HepG2 (cell line): ENCODE measurements at regions not wholly inside any gene's neighbourhood (a gene's known extent, or its start where the extent isn't known, plus 50 kb on each side); places are given as distances from the start of the nearest gene placed in this dataset.

Experiments
- BRCA1 ChIP-seq: sonication (generic); formaldehyde crosslinking; IDR thresholded peaks from 2 replicates; pipeline ENCODE4 v1.4.0; 2020; ENCODE audit warnings: missing genetic modification reagents
- CREM ChIP-seq, 2 experiments: sonication (generic) in 1 of 2; formaldehyde crosslinking in 1 of 2; IDR thresholded peaks; 2 replicates each; pipeline versions ENCODE4 v1.4.0 to v1.6.1; 2016 to 2020; ENCODE audit warnings: antibody characterized with exemption in 1 of 2, mild to moderate bottlenecking in 1 of 2, missing genetic modification reagents in 1 of 2
- FIP1L1 ChIP-seq: fragments of 200-400 bp; formaldehyde crosslinking; IDR thresholded peaks from 2 replicates; pipeline ENCODE4 v1.6.1; 2018; ENCODE audit warnings: low read depth, mild to moderate bottlenecking, low read length, moderate library complexity, borderline replicate concordance; ENCODE audit not compliant: insufficient read depth
- FOXA1 ChIP-seq, 2 experiments: fragments of 450-650 bp in 1 of 2; sonication (generic) in 1 of 2; formaldehyde crosslinking in 1 of 2; IDR thresholded peaks; 2 replicates each; pipeline versions ENCODE4 v1.4.0 to v1.6.1; 2016 to 2020; ENCODE audit warnings: missing genetic modification reagents in 1 of 2
- KLF11 ChIP-seq: IDR thresholded peaks from 2 replicates; pipeline ENCODE4 v1.6.1; 2016; ENCODE audit warnings: missing compliant biosample characterization
- NFYB ChIP-seq: sonication (generic); formaldehyde crosslinking; IDR thresholded peaks from 2 replicates; pipeline ENCODE4 v1.4.0; 2020; ENCODE audit warnings: missing genetic modification reagents
- RBM22 ChIP-seq: fragments of 200-400 bp; formaldehyde crosslinking; optimal IDR thresholded peaks from 2 replicates; pipeline ENCODE3; 2017; ENCODE audit warnings: mild to moderate bottlenecking, low read length, moderate library complexity
- SATB2 ChIP-seq: sonication (generic); formaldehyde crosslinking; IDR thresholded peaks from 2 replicates; pipeline ENCODE4 v1.5.0; 2020; ENCODE audit warnings: missing genetic modification reagents
- SRSF4 ChIP-seq: fragments of 200-400 bp; formaldehyde crosslinking; IDR thresholded peaks from one replicate; pipeline ENCODE4 v1.6.1; 2018; ENCODE audit warnings: mild to moderate bottlenecking, low read depth, low read length, moderate library complexity; ENCODE audit not compliant: poor library complexity, severe bottlenecking
- ZMYM3 ChIP-seq: sonication (generic); formaldehyde crosslinking; IDR thresholded peaks from 2 replicates; pipeline ENCODE4 v1.5.1; 2020; ENCODE audit warnings: mild to moderate bottlenecking, missing genetic modification reagents
- ZNF264 ChIP-seq: sonication (generic); formaldehyde crosslinking; IDR thresholded peaks from 2 replicates; pipeline ENCODE4 v1.4.0; 2020; ENCODE audit warnings: missing genetic modification reagents
- ZNF432 ChIP-seq: sonication (generic); formaldehyde crosslinking; IDR thresholded peaks from 2 replicates; pipeline ENCODE4 v1.5.0; 2020; ENCODE audit warnings: missing genetic modification reagents, mild to moderate bottlenecking, borderline replicate concordance
- ZNF441 ChIP-seq: sonication (generic); formaldehyde crosslinking; IDR thresholded peaks from 2 replicates; pipeline ENCODE4 v1.7.0; 2021; ENCODE audit warnings: missing genetic modification reagents, borderline replicate concordance
- ZNF615 ChIP-seq: sonication (generic); formaldehyde crosslinking; IDR thresholded peaks from 2 replicates; pipeline ENCODE4 v1.5.0; 2020; ENCODE audit warnings: mild to moderate bottlenecking, missing genetic modification reagents, borderline replicate concordance
- TF ChIP-seq, protein P1 (sequence below): sonication (generic); formaldehyde crosslinking; IDR thresholded peaks from 2 replicates; pipeline ENCODE4 v1.8.1; 2023; ENCODE audit warnings: mild to moderate bottlenecking, inconsistent platforms, moderate library complexity, missing genetic modification reagents, borderline replicate concordance
- TF ChIP-seq, protein P2 (sequence below): sonication (generic); formaldehyde crosslinking; IDR thresholded peaks from 2 replicates; pipeline ENCODE4 v1.5.1; 2020; ENCODE audit warnings: mild to moderate bottlenecking, missing genetic modification reagents
- TF ChIP-seq, protein P3 (sequence below): sonication (generic); formaldehyde crosslinking; IDR thresholded peaks from 2 replicates; pipeline ENCODE4 v1.4.0; 2020; ENCODE audit warnings: missing genetic modification reagents; ENCODE audit errors: not compliant biosample characterization
- TF ChIP-seq, protein P4 (sequence below): sonication (generic); formaldehyde crosslinking; IDR thresholded peaks from 2 replicates; pipeline ENCODE4 v1.8.0; 2023; ENCODE audit warnings: mild to moderate bottlenecking, missing genetic modification reagents
- TF ChIP-seq, protein P5 (sequence below): sonication (generic); formaldehyde crosslinking; IDR thresholded peaks from 2 replicates; pipeline ENCODE4 v1.4.0; 2020; ENCODE audit warnings: missing genetic modification reagents, mild to moderate bottlenecking, borderline replicate concordance

GRCh38 chr15:31265090-31265870 lies 61.4 kb upstream of the KLF13 start (continued):
- TF ChIP-seq FOXA1 (IDR thresholded peaks at IDR 0.05), result no peak
- no peak for TF ChIP-seq FOXA1 (CRISPR knock-in tag; IDR thresholded peaks at IDR 0.05)
- no peak for TF ChIP-seq BRCA1
- peak; percentile 75 for TF ChIP-seq ZNF264 (CRISPR knock-in tag)
- TF ChIP-seq, protein P1, sequence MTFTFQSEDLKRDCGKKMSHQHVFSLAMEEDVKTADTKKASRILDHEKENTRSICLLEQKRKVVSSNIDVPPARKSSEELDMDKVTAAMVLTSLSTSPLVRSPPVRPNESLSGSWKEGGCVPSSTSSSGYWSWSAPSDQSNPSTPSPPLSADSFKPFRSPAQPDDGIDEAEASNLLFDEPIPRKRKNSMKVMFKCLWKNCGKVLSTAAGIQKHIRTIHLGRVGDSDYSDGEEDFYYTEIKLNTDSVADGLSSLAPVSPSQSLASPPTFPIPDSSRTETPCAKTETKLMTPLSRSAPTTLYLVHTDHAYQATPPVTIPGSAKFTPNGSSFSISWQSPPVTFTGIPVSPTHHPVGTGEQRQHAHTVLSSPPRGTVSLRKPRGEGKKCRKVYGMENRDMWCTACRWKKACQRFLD, result 0 out of 2 replicates have a peak, but pooled peaks have one; percentile 40
- no peak for TF ChIP-seq FIP1L1
- no peak for TF ChIP-seq KLF11 (CRISPR knock-in tag)
- TF ChIP-seq, protein P2, sequence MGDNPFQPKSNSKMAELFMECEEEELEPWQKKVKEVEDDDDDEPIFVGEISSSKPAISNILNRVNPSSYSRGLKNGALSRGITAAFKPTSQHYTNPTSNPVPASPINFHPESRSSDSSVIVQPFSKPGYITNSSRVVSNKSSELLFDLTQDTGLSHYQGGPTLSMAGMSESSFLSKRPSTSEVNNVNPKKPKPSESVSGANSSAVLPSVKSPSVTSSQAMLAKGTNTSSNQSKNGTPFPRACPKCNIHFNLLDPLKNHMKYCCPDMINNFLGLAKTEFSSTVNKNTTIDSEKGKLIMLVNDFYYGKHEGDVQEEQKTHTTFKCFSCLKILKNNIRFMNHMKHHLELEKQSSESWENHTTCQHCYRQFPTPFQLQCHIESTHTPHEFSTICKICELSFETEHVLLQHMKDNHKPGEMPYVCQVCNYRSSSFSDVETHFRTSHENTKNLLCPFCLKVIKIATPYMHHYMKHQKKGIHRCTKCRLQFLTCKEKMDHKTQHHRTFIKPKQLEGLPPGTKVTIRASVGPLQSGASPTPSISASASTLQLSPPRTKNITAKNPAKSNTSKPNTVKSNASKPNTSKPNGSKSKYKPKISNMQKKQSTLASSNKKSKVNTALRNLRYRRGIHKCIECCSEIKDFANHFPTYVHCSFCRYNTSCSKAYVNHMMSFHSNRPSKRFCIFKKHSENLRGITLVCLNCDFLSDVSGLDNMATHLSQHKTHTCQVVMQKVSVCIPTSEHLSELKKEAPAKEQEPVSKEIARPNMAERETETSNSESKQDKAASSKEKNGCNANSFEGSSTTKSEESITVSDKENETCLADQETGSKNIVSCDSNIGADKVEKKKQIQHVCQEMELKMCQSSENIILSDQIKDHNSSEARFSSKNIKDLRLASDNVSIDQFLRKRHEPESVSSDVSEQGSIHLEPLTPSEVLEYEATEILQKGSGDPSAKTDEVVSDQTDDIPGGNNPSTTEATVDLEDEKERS (CRISPR knock-in tag), result 0 out of 2 replicates have a peak, but pooled peaks have one; percentile 24
- TF ChIP-seq, protein P3, sequence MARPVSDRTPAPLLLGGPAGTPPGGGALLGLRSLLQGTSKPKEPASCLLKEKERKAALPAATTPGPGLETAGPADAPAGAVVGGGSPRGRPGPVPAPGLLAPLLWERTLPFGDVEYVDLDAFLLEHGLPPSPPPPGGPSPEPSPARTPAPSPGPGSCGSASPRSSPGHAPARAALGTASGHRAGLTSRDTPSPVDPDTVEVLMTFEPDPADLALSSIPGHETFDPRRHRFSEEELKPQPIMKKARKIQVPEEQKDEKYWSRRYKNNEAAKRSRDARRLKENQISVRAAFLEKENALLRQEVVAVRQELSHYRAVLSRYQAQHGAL (CRISPR knock-in tag), result peak; percentile 67
- TF ChIP-seq, protein P4, sequence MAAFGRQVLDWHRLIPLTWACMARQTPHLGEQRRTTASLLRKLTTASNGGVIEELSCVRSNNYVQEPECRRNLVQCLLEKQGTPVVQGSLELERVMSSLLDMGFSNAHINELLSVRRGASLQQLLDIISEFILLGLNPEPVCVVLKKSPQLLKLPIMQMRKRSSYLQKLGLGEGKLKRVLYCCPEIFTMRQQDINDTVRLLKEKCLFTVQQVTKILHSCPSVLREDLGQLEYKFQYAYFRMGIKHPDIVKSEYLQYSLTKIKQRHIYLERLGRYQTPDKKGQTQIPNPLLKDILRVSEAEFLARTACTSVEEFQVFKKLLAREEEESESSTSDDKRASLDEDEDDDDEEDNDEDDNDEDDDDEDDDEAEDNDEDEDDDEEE, result peak; percentile 43; the same call in 1 of the 2 replicates
- peak; percentile 18; the same call in 1 of the 2 replicates for TF ChIP-seq ZMYM3 (CRISPR knock-in tag)
- no peak for TF ChIP-seq RBM22
- TF ChIP-seq ZNF615 (CRISPR knock-in tag), result no peak
- no peak; the same call in 1 of the 2 replicates for TF ChIP-seq CREM (IDR thresholded peaks at IDR 0.05)
- TF ChIP-seq CREM (CRISPR knock-in tag; IDR thresholded peaks at IDR 0.05), result no peak
- TF ChIP-seq SRSF4, result no peak
- TF ChIP-seq ZNF432, result peak; percentile 51; the same call in 1 of the 2 replicates
- TF ChIP-seq ZNF441 (CRISPR knock-in tag), result no peak
- no peak for TF ChIP-seq NFYB (CRISPR knock-in tag)
- TF ChIP-seq, protein P5, sequence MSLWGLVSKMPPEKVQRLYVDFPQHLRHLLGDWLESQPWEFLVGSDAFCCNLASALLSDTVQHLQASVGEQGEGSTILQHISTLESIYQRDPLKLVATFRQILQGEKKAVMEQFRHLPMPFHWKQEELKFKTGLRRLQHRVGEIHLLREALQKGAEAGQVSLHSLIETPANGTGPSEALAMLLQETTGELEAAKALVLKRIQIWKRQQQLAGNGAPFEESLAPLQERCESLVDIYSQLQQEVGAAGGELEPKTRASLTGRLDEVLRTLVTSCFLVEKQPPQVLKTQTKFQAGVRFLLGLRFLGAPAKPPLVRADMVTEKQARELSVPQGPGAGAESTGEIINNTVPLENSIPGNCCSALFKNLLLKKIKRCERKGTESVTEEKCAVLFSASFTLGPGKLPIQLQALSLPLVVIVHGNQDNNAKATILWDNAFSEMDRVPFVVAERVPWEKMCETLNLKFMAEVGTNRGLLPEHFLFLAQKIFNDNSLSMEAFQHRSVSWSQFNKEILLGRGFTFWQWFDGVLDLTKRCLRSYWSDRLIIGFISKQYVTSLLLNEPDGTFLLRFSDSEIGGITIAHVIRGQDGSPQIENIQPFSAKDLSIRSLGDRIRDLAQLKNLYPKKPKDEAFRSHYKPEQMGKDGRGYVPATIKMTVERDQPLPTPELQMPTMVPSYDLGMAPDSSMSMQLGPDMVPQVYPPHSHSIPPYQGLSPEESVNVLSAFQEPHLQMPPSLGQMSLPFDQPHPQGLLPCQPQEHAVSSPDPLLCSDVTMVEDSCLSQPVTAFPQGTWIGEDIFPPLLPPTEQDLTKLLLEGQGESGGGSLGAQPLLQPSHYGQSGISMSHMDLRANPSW (CRISPR knock-in tag), result no peak
- TF ChIP-seq SATB2 (CRISPR knock-in tag), result 0 out of 2 replicates have a peak, but pooled peaks have one; percentile 55
